HCT116 (cell line): ENCODE measurements at regions not wholly inside any gene's neighbourhood (a gene's known extent, or its start where the extent isn't known, plus 50 kb on each side); places are given as distances from the start of the nearest gene placed in this dataset.

Source experiments
- ATAC-seq: fragments of 200-7000 bp; cut with Tn5 transposase; 2 replicates; pipeline ENCODE4 v1.9.1; 2020; ENCODE audit warnings: mild to moderate bottlenecking, moderate library complexity
- BruUV-seq: library from RNA; stranded (reverse); fragments of 400-500 nt; replicated peaks from 2 replicates; lab custom pipeline; 2021; lab: Mats Ljungman, UMichigan
- CTCF ChIA-PET: fragments of 300-600 bp; sonication (Branson Sonifier 250); formaldehyde crosslinking; loops from one replicate; lab custom pipeline; 2021; ENCODE audit warnings: antibody characterized with exemption; lab: Charles Lee
- POLR2A ChIA-PET: fragments of 300-600, 350-600 bp; sonication (Branson Sonifier 250); formaldehyde crosslinking; loops from one replicate; lab custom pipeline; 2021; ENCODE audit warnings: antibody characterized with exemption; lab: Charles Lee
- RAD21 ChIA-PET, 2 experiments: fragments of 300-600 bp; sonication (Branson Sonifier 250); formaldehyde crosslinking; loops; one replicate each; lab custom pipeline; 2023; ENCODE audit warnings: low total read pairs in 2 of 2; ENCODE audit not compliant: uncharacterized antibody in 2 of 2, unreplicated experiment in 2 of 2, low non-redundant PET in 1 of 2; lab: Charles Lee
- DNase-seq: peaks from one replicate; pipeline ENCODE4 v3.0.0-alpha.2; 2010; ENCODE audit warnings: low read depth, low spot score
- H2AFZ ChIP-seq: fragments of 200-600 bp; shearing (Covaris generic), sonication (generic); 2 replicates; pipeline ENCODE4 v1.6.1; 2017; ENCODE audit warnings: low read depth, mixed run types, mixed read lengths, antibody characterized with exemption, low read length; ENCODE audit not compliant: poor library complexity, severe bottlenecking
- H3K27ac ChIP-seq: 2 replicates; pipeline ENCODE4 v1.5.1; 2012; ENCODE audit warnings: low read depth, low read length
- H3K27me3 ChIP-seq: fragments of 200-600 bp; sonication (generic); 2 replicates; pipeline ENCODE4 v1.6.1; 2016; ENCODE audit warnings: mixed run types, low read length, mixed read lengths; ENCODE audit not compliant: insufficient read depth
- H3K36me3 ChIP-seq, 2 experiments: fragments of 200-500 bp in 1 of 2; fragments of 200-600 bp in 1 of 2; sonication (Bioruptor generic) in 1 of 2; sonication (generic) in 1 of 2; 2 replicates each; pipeline versions ENCODE4 v1.5.1 to v1.6.1; 2014 to 2016; ENCODE audit warnings: low read length in 2 of 2, inconsistent platforms in 1 of 2, mixed read lengths in 1 of 2, mixed run types in 1 of 2; ENCODE audit not compliant: insufficient read depth in 2 of 2, control insufficient read depth in 1 of 2
- H3K4me1 ChIP-seq, 2 experiments: fragments of 200-600 bp in 1 of 2; sonication (generic) in 1 of 2; 2 replicates each; pipeline versions ENCODE4 v1.5.1 to v1.6.1; 2012 to 2017; ENCODE audit warnings: low read length in 2 of 2, inconsistent platforms in 1 of 2, mild to moderate bottlenecking in 1 of 2, mixed read lengths in 1 of 2, mixed run types in 1 of 2, moderate library complexity in 1 of 2; ENCODE audit not compliant: insufficient read depth in 2 of 2, control insufficient read depth in 1 of 2
- H3K4me2 ChIP-seq: fragments of 200-600 bp; sonication (generic); 2 replicates; pipeline ENCODE4 v1.6.1; 2017; ENCODE audit warnings: mixed run types, low read length, mixed read lengths
- H3K4me3 ChIP-seq, 2 experiments: fragments of 200-600 bp in 1 of 2; sonication (generic) in 1 of 2; replicated peaks in 1 of 2; 2 replicates each; pipeline ENCODE4 v1.5.1; 2011 to 2016; ENCODE audit warnings: low read length in 2 of 2, control low read depth in 1 of 2, low read depth in 1 of 2, mild to moderate bottlenecking in 1 of 2, mixed read lengths in 1 of 2, mixed run types in 1 of 2
- H3K79me2 ChIP-seq: fragments of 200-600 bp; sonication (generic); 2 replicates; pipeline ENCODE4 v1.6.1; 2017; ENCODE audit warnings: mild to moderate bottlenecking, mixed run types, low read length, moderate library complexity, mixed read lengths; ENCODE audit not compliant: insufficient read depth
- H3K9ac ChIP-seq: fragments of 200-600 bp; sonication (generic); 2 replicates; pipeline ENCODE4 v1.6.1; 2016; ENCODE audit warnings: low read length, mixed read lengths
- H3K9me2 ChIP-seq: fragments of 200-600 bp; sonication (generic), shearing (Covaris generic); 2 replicates; pipeline ENCODE4 v1.6.1; 2017; ENCODE audit warnings: mixed run types, mild to moderate bottlenecking, moderate library complexity; ENCODE audit not compliant: insufficient read depth
- H3K9me3 ChIP-seq, 2 experiments: fragments of 200-500 bp in 1 of 2; fragments of 200-600 bp in 1 of 2; sonication (Bioruptor generic) in 1 of 2; sonication (generic) in 1 of 2; 2 replicates each; pipeline ENCODE4 v1.6.1; 2014 to 2017; ENCODE audit warnings: low read length in 2 of 2, mixed read lengths in 2 of 2, inconsistent platforms in 1 of 2, low read depth in 1 of 2, mild to moderate bottlenecking in 1 of 2, mixed run types in 1 of 2, moderate library complexity in 1 of 2; ENCODE audit not compliant: control insufficient read depth in 1 of 2, insufficient read depth in 1 of 2
- H4K20me1 ChIP-seq: fragments of 200-600 bp; sonication (generic), shearing (Covaris generic); 2 replicates; pipeline ENCODE4 v1.6.1; 2017; ENCODE audit warnings: mixed run types, mild to moderate bottlenecking, moderate library complexity; ENCODE audit not compliant: insufficient read depth
- CBX3 ChIP-seq: IDR thresholded peaks from 2 replicates; pipeline ENCODE4 v1.6.1; 2012; ENCODE audit warnings: low read depth
- ELF1 ChIP-seq: IDR thresholded peaks from 2 replicates; pipeline ENCODE4 v1.6.1; 2012; ENCODE audit warnings: low read depth, borderline replicate concordance
- JUND ChIP-seq: IDR thresholded peaks from 2 replicates; pipeline ENCODE4 v1.6.1; 2012
- POLR2A ChIP-seq: IDR thresholded peaks from 2 replicates; pipeline ENCODE4 v1.7.0; 2011; ENCODE audit warnings: borderline replicate concordance; ENCODE audit not compliant: insufficient read depth, insufficient read length; ENCODE audit errors: extremely low read depth
- POLR2AphosphoS5 ChIP-seq: IDR thresholded peaks from 2 replicates; pipeline ENCODE4 v1.6.1; 2011; ENCODE audit warnings: mild to moderate bottlenecking, low read depth, low read length, moderate library complexity
- REST ChIP-seq: IDR thresholded peaks from 2 replicates; pipeline ENCODE4 v1.6.1; 2012; ENCODE audit warnings: low read depth
- SP1 ChIP-seq: IDR thresholded peaks from 2 replicates; pipeline ENCODE4 v1.6.1; 2012; ENCODE audit warnings: low read depth
- SRF ChIP-seq: IDR thresholded peaks from 2 replicates; pipeline ENCODE4 v1.6.1; 2012; ENCODE audit warnings: low read depth
- YY1 ChIP-seq: IDR thresholded peaks from 2 replicates; pipeline ENCODE4 v1.6.1; 2011; ENCODE audit warnings: low read length, low read depth, moderate library complexity, mild to moderate bottlenecking; ENCODE audit not compliant: insufficient replicate concordance; ENCODE audit errors: extremely low read depth
- intact Hi-C: fragments of 100-400 bp; cut with micrococcal nuclease; formaldehyde crosslinking; loops from 2 replicates; pipeline ENCODE4 v1.10.0; 2022
- TF ChIP-seq, protein P1 (sequence below): IDR thresholded peaks from 2 replicates; pipeline ENCODE4 v1.6.1; 2011; ENCODE audit warnings: mild to moderate bottlenecking, low read length, moderate library complexity; ENCODE audit not compliant: insufficient replicate concordance; ENCODE audit errors: extremely low read depth

DNA sequence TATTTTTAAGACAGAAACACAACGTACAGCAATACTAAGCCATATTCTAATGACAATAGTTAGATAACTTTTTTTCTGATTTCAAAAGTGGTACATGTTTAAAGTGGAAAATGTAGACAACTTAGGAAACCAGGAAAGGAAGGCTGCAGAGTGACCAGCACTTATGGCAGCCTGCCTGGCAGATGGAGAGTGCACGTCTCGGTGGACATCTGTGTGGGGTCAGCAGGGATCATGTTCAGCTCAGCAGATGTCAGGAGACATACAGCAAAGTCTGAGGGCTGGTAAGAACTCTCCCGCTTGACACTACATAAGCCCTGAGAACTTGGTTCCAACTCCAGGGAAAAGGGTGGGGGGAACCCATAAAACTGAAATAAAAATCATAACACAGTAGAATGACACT lies 128.6 kb upstream of the ADPGK start (continued):
- TF ChIP-seq REST: no peak
- TF ChIP-seq YY1: no peak
- TF ChIP-seq, protein P1, sequence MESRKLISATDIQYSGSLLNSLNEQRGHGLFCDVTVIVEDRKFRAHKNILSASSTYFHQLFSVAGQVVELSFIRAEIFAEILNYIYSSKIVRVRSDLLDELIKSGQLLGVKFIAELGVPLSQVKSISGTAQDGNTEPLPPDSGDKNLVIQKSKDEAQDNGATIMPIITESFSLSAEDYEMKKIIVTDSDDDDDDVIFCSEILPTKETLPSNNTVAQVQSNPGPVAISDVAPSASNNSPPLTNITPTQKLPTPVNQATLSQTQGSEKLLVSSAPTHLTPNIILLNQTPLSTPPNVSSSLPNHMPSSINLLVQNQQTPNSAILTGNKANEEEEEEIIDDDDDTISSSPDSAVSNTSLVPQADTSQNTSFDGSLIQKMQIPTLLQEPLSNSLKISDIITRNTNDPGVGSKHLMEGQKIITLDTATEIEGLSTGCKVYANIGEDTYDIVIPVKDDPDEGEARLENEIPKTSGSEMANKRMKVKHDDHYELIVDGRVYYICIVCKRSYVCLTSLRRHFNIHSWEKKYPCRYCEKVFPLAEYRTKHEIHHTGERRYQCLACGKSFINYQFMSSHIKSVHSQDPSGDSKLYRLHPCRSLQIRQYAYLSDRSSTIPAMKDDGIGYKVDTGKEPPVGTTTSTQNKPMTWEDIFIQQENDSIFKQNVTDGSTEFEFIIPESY: no peak
- TF ChIP-seq, all 23 proteins: peak for 0

DNA sequence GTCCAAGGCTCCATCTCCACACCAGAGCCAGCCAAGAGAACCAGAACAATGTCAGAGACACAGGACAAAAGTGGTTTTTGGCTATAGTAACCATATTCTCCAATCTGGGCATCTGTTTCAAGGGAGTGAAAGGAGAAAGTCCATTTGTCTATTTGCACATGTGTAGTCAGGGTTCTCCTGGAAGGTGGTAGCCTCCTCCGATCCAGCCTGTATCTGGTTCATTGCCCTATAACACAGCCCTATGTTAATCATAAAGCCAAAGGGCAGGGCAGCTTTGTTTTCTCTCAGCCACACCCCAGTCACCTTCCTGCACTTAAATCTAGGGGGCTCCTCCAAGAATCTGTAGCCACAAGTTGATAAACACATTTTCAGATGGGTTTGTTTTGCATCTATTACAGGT lies 128.1 kb upstream of the ADPGK start:
- CTCF ChIA-PET: no interaction called here

More for the DNA sequence above, 128.1 kb upstream of the ADPGK start:
- Histone ChIP-seq H3K27ac (no peak overlapping the region), H3K9ac (no peak overlapping the region), H3K9me3 (no peaks in the 10 kb centered on the region), H4K20me1 (no peaks in the 10 kb centered on the region), H3K36me3 (no peaks in the 10 kb centered on the region), H3K4me1 (peaks cover 0 to under 1% of the 10 kb centered on the region in 2 experiments; a peak in 1 of 4 replicates), H2AFZ (no peak overlapping the region), H3K4me3 (no peak overlapping the region), H3K4me2 (no peak overlapping the region), H3K79me2 (no peaks in the 10 kb centered on the region), H3K27me3 (no peaks in the 10 kb centered on the region), H3K9me2 (no peaks in the 10 kb centered on the region)
- DNase-seq: no peak
- ChIA-PET RAD21 (no interaction called here), POLR2A (no interaction called here)
- no TSS peak for BruUV-seq
- intact Hi-C loops: no loop called here
- TF ChIP-seq YY1: no peak
- no peak for TF ChIP-seq REST
- TF ChIP-seq SP1: no peak
- TF ChIP-seq POLR2AphosphoS5: no peak
- TF ChIP-seq SRF: no peak
- TF ChIP-seq ELF1: no peak
- no peak for TF ChIP-seq JUND
- no peak for TF ChIP-seq POLR2A
- no peak for TF ChIP-seq CBX3
- TF ChIP-seq, protein P1: no peak
- no peak for ATAC-seq
